ENCODE measurements at regions not wholly inside any gene's neighbourhood (a gene's known extent, or its start where the extent isn't known, plus 50 kb on each side); places are given as distances from the start of the nearest gene placed in this dataset.
"Not testable (repeated sequence)": the region's sequence is repeated elsewhere in the genome, so short reads cannot be mapped to it uniquely, and the experiment has no call there.

GRCh38 chr21:14058566-14058965 lies 152.2 kb downstream of the LIPI start:
- H3K27ac Mint-ChIP-seq = no peak overlapping the region
- no peak for ATAC-seq (replicated peaks in 1 of 2)
- no peaks in the 10 kb centered on the region for H3K9me3 Mint-ChIP-seq
- H3K36me3 Mint-ChIP-seq (ENCODE audit: insufficient read depth in 2 of 2) = no peaks in the 10 kb centered on the region
- H3K27me3 Mint-ChIP-seq (ENCODE audit: low read depth) = no peaks in the 10 kb centered on the region
- no peak overlapping the region for H3K4me3 Mint-ChIP-seq
- no peak for DNase-seq
- H3K4me1 Mint-ChIP-seq (ENCODE audit: low read depth) = no peaks in the 10 kb centered on the region

- not testable (repeated sequence) for H3K4me3 Mint-ChIP-seq; DNase-seq; H3K36me3 Mint-ChIP-seq (ENCODE audit: insufficient read depth in 2 of 2); H3K4me1 Mint-ChIP-seq (ENCODE audit: low read depth); H3K27me3 Mint-ChIP-seq (ENCODE audit: low read depth); H3K9me3 Mint-ChIP-seq
- H3K27ac Mint-ChIP-seq = peak overlapping the region; percentile 40
- ATAC-seq (replicated peaks in 1 of 2) = peak in 1 of 2 donors; percentile 19
Measured at GRCh38 chr21:14057841-14058481, 152.8 kb downstream of the LIPI start.

- no peak for ATAC-seq (replicated peaks in 1 of 2)
- Mint-ChIP-seq H3K27ac (no peak overlapping the region), H3K4me3 (no peak overlapping the region), H3K36me3 (ENCODE audit: insufficient read depth in 2 of 2) (no peaks in the 10 kb centered on the region), H3K27me3 (ENCODE audit: low read depth) (no peaks in the 10 kb centered on the region), H3K4me1 (ENCODE audit: low read depth) (no peaks in the 10 kb centered on the region), H3K9me3 (no peaks in the 10 kb centered on the region)
- DNase-seq = no peak
Measured at GRCh38 chr21:14057313-14057712, 153.4 kb downstream of the LIPI start.

GRCh38 chr21:14056771-14057191 lies 154.0 kb downstream of the LIPI start:
- Mint-ChIP-seq H3K27me3 (ENCODE audit: low read depth) (no peaks in the 10 kb centered on the region), H3K4me3 (no peak overlapping the region), H3K4me1 (ENCODE audit: low read depth) (no peaks in the 10 kb centered on the region), H3K36me3 (ENCODE audit: insufficient read depth in 2 of 2) (no peaks in the 10 kb centered on the region), H3K9me3 (no peaks in the 10 kb centered on the region), H3K27ac (no peak overlapping the region)
- DNase-seq (no peak), ATAC-seq (replicated peaks in 1 of 2) (no peak)

- not testable (repeated sequence) for DNase-seq; ATAC-seq (replicated peaks in 1 of 2); H3K27ac Mint-ChIP-seq
Measured at GRCh38 chr21:14055746-14056515, 154.8 kb downstream of the LIPI start.

GRCh38 chr21:14054682-14055081 lies 156.1 kb downstream of the LIPI start:
- Mint-ChIP-seq H3K4me3 (no peak overlapping the region), H3K27me3 (ENCODE audit: low read depth) (no peaks in the 10 kb centered on the region), H3K9me3 (no peaks in the 10 kb centered on the region), H3K36me3 (ENCODE audit: insufficient read depth in 2 of 2) (no peaks in the 10 kb centered on the region), H3K27ac (no peak overlapping the region), H3K4me1 (ENCODE audit: low read depth) (peaks cover 7% of the 10 kb centered on the region)
- ATAC-seq (replicated peaks in 1 of 2) = no peak
- DNase-seq = no peak

More at GRCh38 chr21:14055746-14056515, 154.8 kb downstream of the LIPI start:
- H3K36me3 Mint-ChIP-seq (ENCODE audit: insufficient read depth in 2 of 2); H3K4me1 Mint-ChIP-seq (ENCODE audit: low read depth); H3K9me3 Mint-ChIP-seq; H3K4me3 Mint-ChIP-seq; H3K27me3 Mint-ChIP-seq (ENCODE audit: low read depth): not testable (repeated sequence)

- Mint-ChIP-seq H3K9me3 (no peaks in the 10 kb centered on the region), H3K36me3 (ENCODE audit: insufficient read depth in 2 of 2) (no peaks in the 10 kb centered on the region), H3K27ac (no peak overlapping the region), H3K4me1 (ENCODE audit: low read depth) (peaks cover 10% of the 10 kb centered on the region), H3K4me3 (no peak overlapping the region), H3K27me3 (ENCODE audit: low read depth) (no peaks in the 10 kb centered on the region)
- no peak for ATAC-seq (replicated peaks in 1 of 2)
- no peak for DNase-seq
Measured at GRCh38 chr21:14050121-14050520, 160.6 kb downstream of the LIPI start.

- H3K9me3 Mint-ChIP-seq = no peaks in the 10 kb centered on the region
- H3K27me3 Mint-ChIP-seq (ENCODE audit: low read depth) = no peaks in the 10 kb centered on the region
- no peak overlapping the region for H3K4me3 Mint-ChIP-seq
- DNase-seq (no peak), ATAC-seq (replicated peaks in 1 of 2) (no peak)
- H3K4me1 Mint-ChIP-seq (ENCODE audit: low read depth) = peaks cover 10% of the 10 kb centered on the region
- no peaks in the 10 kb centered on the region for H3K36me3 Mint-ChIP-seq (ENCODE audit: insufficient read depth in 2 of 2)
- H3K27ac Mint-ChIP-seq = no peak overlapping the region
Measured at GRCh38 chr21:14046401-14046800, 164.4 kb downstream of the LIPI start.

GRCh38 chr21:14040386-14040785 lies 170.4 kb downstream of the LIPI start:
- Mint-ChIP-seq H3K36me3 (ENCODE audit: insufficient read depth in 2 of 2) (peaks cover 2 to 5% of the 10 kb centered on the region in 2 donors), H3K4me3 (no peak overlapping the region), H3K9me3 (no peaks in the 10 kb centered on the region), H3K27me3 (ENCODE audit: low read depth) (no peaks in the 10 kb centered on the region), H3K27ac (no peak overlapping the region), H3K4me1 (ENCODE audit: low read depth) (no peaks in the 10 kb centered on the region)
- ATAC-seq (replicated peaks in 1 of 2) (no peak), DNase-seq (no peak)

- peak overlapping the region; percentile 88 to 97 for H3K4me3 Mint-ChIP-seq
- not testable (repeated sequence) for H3K36me3 Mint-ChIP-seq (ENCODE audit: insufficient read depth in 2 of 2); H3K27me3 Mint-ChIP-seq (ENCODE audit: low read depth); H3K27ac Mint-ChIP-seq; ATAC-seq (replicated peaks in 1 of 2); H3K9me3 Mint-ChIP-seq; DNase-seq
- peaks cover 19% of the 10 kb centered on the region for H3K4me1 Mint-ChIP-seq (ENCODE audit: low read depth)
Measured at GRCh38 chr21:14028619-14029018, 182.1 kb downstream of the LIPI start.

GRCh38 chr21:14027235-14027869 lies 183.4 kb downstream of the LIPI start:
- peak; percentile 100 for ATAC-seq (replicated peaks in 1 of 2)
- not testable (repeated sequence) for H3K27me3 Mint-ChIP-seq (ENCODE audit: low read depth); H3K9me3 Mint-ChIP-seq; H3K36me3 Mint-ChIP-seq (ENCODE audit: insufficient read depth in 2 of 2)
- H3K4me1 Mint-ChIP-seq (ENCODE audit: low read depth) = peaks cover 19% of the 10 kb centered on the region
- H3K4me3 Mint-ChIP-seq = peak overlapping the region; percentile 88 to 97
- DNase-seq = peak; percentile 89 to 93
- peak overlapping the region; percentile 86 for H3K27ac Mint-ChIP-seq

GRCh38 chr21:14020108-14020507 lies 190.6 kb downstream of the LIPI start:
- not testable (repeated sequence) for H3K4me3 Mint-ChIP-seq; ATAC-seq (replicated peaks in 1 of 2); DNase-seq; H3K36me3 Mint-ChIP-seq (ENCODE audit: insufficient read depth in 2 of 2); H3K4me1 Mint-ChIP-seq (ENCODE audit: low read depth); H3K9me3 Mint-ChIP-seq; H3K27ac Mint-ChIP-seq
- H3K27me3 Mint-ChIP-seq (ENCODE audit: low read depth) = peaks cover 14% of the 10 kb centered on the region

GRCh38 chr21:14015841-14016240 lies 194.9 kb downstream of the LIPI start:
- ATAC-seq (replicated peaks in 1 of 2); DNase-seq; H3K36me3 Mint-ChIP-seq (ENCODE audit: insufficient read depth in 2 of 2); H3K27ac Mint-ChIP-seq; H3K9me3 Mint-ChIP-seq; H3K4me1 Mint-ChIP-seq (ENCODE audit: low read depth); H3K4me3 Mint-ChIP-seq: not testable (repeated sequence)
- H3K27me3 Mint-ChIP-seq (ENCODE audit: low read depth) = peaks cover 14% of the 10 kb centered on the region
